HG03565 (cell line): ENCODE measurements at regions not wholly inside any gene's neighbourhood (a gene's known extent, or its start where the extent isn't known, plus 50 kb on each side); places are given as distances from the start of the nearest gene placed in this dataset.

Experiments used
- ATAC-seq: cut with Tn5 transposase; IDR thresholded peaks from one replicate; pipeline ENCODE4 v1.9.1; 2021; ENCODE audit warnings: mild to moderate bottlenecking, moderate library complexity; ENCODE audit not compliant: unreplicated experiment

- no peak for ATAC-seq
Observed at GRCh38 chr6:91453224-91453878, 866.5 kb upstream of the MAP3K7 start.

- ATAC-seq: no peak
Observed at GRCh38 chr6:91449539-91449938, 862.7 kb upstream of the MAP3K7 start.

GRCh38 chr6:91447530-91448254 lies 860.8 kb upstream of the MAP3K7 start:
- ATAC-seq: peak; percentile 42

GRCh38 chr6:91447081-91447480 lies 860.2 kb upstream of the MAP3K7 start:
- peak; percentile 47 for ATAC-seq

GRCh38 chr6:91443405-91443804 lies 856.5 kb upstream of the MAP3K7 start:
- no peak for ATAC-seq

- peak; percentile 45 for ATAC-seq
Observed at GRCh38 chr6:91442342-91442741, 855.5 kb upstream of the MAP3K7 start.

GRCh38 chr6:91438570-91438969 lies 851.7 kb upstream of the MAP3K7 start:
- no peak for ATAC-seq

- ATAC-seq: no peak
Observed at GRCh38 chr6:91437315-91437729, 850.5 kb upstream of the MAP3K7 start.

- ATAC-seq: no peak
Observed at GRCh38 chr6:91436448-91436847, 849.6 kb upstream of the MAP3K7 start.

GRCh38 chr6:91435630-91436029 lies 848.8 kb upstream of the MAP3K7 start:
- ATAC-seq: no peak

GRCh38 chr6:91434576-91434975 lies 847.7 kb upstream of the MAP3K7 start:
- no peak for ATAC-seq

GRCh38 chr6:91433660-91434534 lies 847.0 kb upstream of the MAP3K7 start:
- no peak for ATAC-seq

GRCh38 chr6:91428953-91429560 lies 842.2 kb upstream of the MAP3K7 start:
- no peak for ATAC-seq

GRCh38 chr6:91428296-91428695 lies 841.4 kb upstream of the MAP3K7 start:
- no peak for ATAC-seq

- no peak for ATAC-seq
Observed at GRCh38 chr6:91420243-91420642, 833.4 kb upstream of the MAP3K7 start.

- no peak for ATAC-seq
Observed at GRCh38 chr6:91415031-91415605, 828.2 kb upstream of the MAP3K7 start.

- ATAC-seq: no peak
Observed at GRCh38 chr6:91412532-91412931, 825.7 kb upstream of the MAP3K7 start.

- no peak for ATAC-seq
Observed at GRCh38 chr6:91407706-91408105, 820.8 kb upstream of the MAP3K7 start.

GRCh38 chr6:91392951-91393350 lies 806.1 kb upstream of the MAP3K7 start:
- no peak for ATAC-seq

GRCh38 chr6:91387290-91388059 lies 800.6 kb upstream of the MAP3K7 start:
- ATAC-seq: no peak
